ENCODE measurements at regions not wholly inside any gene's neighbourhood (a gene's known extent, or its start where the extent isn't known, plus 50 kb on each side); places are given as distances from the start of the nearest gene placed in this dataset.

DNA sequence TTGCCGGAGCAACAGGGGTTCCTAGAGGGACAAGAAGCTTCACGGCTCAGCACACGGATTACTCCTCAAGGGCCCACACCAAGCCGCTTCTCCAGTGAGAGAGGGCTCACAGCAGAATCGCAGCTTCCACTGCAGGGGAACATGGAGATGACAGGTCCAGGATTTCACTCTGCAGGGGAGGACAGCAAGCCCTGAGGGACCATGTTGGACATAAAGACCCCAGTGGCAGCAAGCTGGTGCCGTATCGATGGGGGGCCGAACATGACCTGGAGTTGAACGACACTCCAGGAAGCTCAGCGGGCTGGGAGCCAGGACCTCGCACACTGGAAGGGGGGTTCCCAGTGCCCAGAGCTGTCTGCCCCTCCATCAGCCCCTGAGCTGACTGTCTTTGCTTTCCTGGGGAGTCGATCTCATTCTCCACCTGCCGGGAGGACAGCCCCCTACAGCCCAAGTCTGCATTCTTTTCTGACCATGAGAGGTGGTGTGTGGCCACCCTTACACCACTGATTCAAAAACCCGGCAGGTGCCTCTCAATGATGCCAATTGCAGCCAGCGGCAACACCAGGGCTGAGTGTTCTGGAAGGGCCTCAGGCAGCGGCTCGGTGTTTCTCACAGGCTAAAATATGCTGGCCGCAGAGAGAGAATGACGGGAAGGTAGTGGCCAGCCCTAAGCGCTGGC, 194.5 kb upstream of the CDH4 start:
- no peak for TF ChIP-seq JUND (IDR thresholded peaks at IDR 0.05)
- no peak for TF ChIP-seq POLR2AphosphoS5 (IDR thresholded peaks at IDR 0.05; ENCODE audit: low read depth, low read length)
- TF ChIP-seq RXRA (IDR thresholded peaks at IDR 0.05; ENCODE audit: borderline replicate concordance, low read depth): no peak
- TF ChIP-seq GABPA (IDR thresholded peaks at IDR 0.05; ENCODE audit: low read depth): no peak
- no peak for TF ChIP-seq EP300 (IDR thresholded peaks at IDR 0.05; ENCODE audit: borderline replicate concordance in 1 of 2, low read depth in 1 of 2, low read length in 1 of 2)
- no peak for TF ChIP-seq EZH2phosphoT487 (IDR thresholded peaks at IDR 0.05; ENCODE audit: borderline replicate concordance, low read depth)
- TF ChIP-seq, protein P1, sequence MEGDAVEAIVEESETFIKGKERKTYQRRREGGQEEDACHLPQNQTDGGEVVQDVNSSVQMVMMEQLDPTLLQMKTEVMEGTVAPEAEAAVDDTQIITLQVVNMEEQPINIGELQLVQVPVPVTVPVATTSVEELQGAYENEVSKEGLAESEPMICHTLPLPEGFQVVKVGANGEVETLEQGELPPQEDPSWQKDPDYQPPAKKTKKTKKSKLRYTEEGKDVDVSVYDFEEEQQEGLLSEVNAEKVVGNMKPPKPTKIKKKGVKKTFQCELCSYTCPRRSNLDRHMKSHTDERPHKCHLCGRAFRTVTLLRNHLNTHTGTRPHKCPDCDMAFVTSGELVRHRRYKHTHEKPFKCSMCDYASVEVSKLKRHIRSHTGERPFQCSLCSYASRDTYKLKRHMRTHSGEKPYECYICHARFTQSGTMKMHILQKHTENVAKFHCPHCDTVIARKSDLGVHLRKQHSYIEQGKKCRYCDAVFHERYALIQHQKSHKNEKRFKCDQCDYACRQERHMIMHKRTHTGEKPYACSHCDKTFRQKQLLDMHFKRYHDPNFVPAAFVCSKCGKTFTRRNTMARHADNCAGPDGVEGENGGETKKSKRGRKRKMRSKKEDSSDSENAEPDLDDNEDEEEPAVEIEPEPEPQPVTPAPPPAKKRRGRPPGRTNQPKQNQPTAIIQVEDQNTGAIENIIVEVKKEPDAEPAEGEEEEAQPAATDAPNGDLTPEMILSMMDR (IDR thresholded peaks at IDR 0.05): no peak

Measured in SK-N-SH (cell line).